AG20443 (cell line): ENCODE measurements at regions not wholly inside any gene's neighbourhood (a gene's known extent, or its start where the extent isn't known, plus 50 kb on each side); places are given as distances from the start of the nearest gene placed in this dataset.

ENCODE experiments used
- DNase-seq: peaks from one replicate; pipeline ENCODE4 v3.0.0; 2012; ENCODE audit warnings: low spot score, mixed read lengths

- DNase-seq: no peak
These were observed 209.8 kb upstream of the PLEKHG7 start for GRCh38 chr12:92492995-92493394.

GRCh38 chr12:92492291-92492690, 210.5 kb upstream of the PLEKHG7 start:
- DNase-seq: no peak

GRCh38 chr12:92489781-92490180, 213.0 kb upstream of the PLEKHG7 start:
- no peak for DNase-seq

- no peak for DNase-seq
These were observed 214.1 kb upstream of the PLEKHG7 start for GRCh38 chr12:92488735-92489134.

GRCh38 chr12:92487138-92487485, 215.7 kb upstream of the PLEKHG7 start:
- DNase-seq: no peak

- DNase-seq: no peak
These were observed 216.2 kb upstream of the PLEKHG7 start for GRCh38 chr12:92486443-92487137.

- DNase-seq: no peak
These were observed 217.1 kb upstream of the PLEKHG7 start for GRCh38 chr12:92485351-92486348.

GRCh38 chr12:92482599-92482998, 220.2 kb upstream of the PLEKHG7 start:
- DNase-seq: no peak

- DNase-seq: no peak
These were observed 221.7 kb upstream of the PLEKHG7 start for GRCh38 chr12:92481066-92481465.

- peak; percentile 15 for DNase-seq
These were observed 224.1 kb upstream of the PLEKHG7 start for GRCh38 chr12:92478692-92479091.

- DNase-seq: no peak
These were observed 225.9 kb upstream of the PLEKHG7 start for GRCh38 chr12:92476844-92477243.

GRCh38 chr12:92473564-92473963, 229.2 kb upstream of the PLEKHG7 start:
- DNase-seq: no peak

GRCh38 chr12:92472201-92472600, 230.6 kb upstream of the PLEKHG7 start:
- DNase-seq: no peak

GRCh38 chr12:92471551-92471950, 231.2 kb upstream of the PLEKHG7 start:
- no peak for DNase-seq

- no peak for DNase-seq
These were observed 232.2 kb upstream of the PLEKHG7 start for GRCh38 chr12:92470608-92471021.

- DNase-seq: peak; percentile 10
These were observed 233.0 kb upstream of the PLEKHG7 start for GRCh38 chr12:92469837-92470236.

GRCh38 chr12:92468358-92469020, 234.3 kb upstream of the PLEKHG7 start:
- no peak for DNase-seq

GRCh38 chr12:92467886-92468285, 234.9 kb upstream of the PLEKHG7 start:
- no peak for DNase-seq

- DNase-seq: no peak
These were observed 236.1 kb upstream of the PLEKHG7 start for GRCh38 chr12:92466391-92467305.

- DNase-seq: no peak
These were observed 236.9 kb upstream of the PLEKHG7 start for GRCh38 chr12:92465786-92466295.

- DNase-seq: no peak
These were observed 237.9 kb upstream of the PLEKHG7 start for GRCh38 chr12:92464911-92465310.
